GM19023 (cell line): ENCODE measurements at regions not wholly inside any gene's neighbourhood (a gene's known extent, or its start where the extent isn't known, plus 50 kb on each side); places are given as distances from the start of the nearest gene placed in this dataset.

Experiments
- ATAC-seq: cut with Tn5 transposase; IDR thresholded peaks from one replicate; pipeline ENCODE4 v1.9.1; 2021; ENCODE audit warnings: mild to moderate bottlenecking, moderate library complexity; ENCODE audit not compliant: unreplicated experiment

GRCh38 chr7:131276190-131276589 lies 51.5 kb upstream of the MKLN1 start:
- no peak for ATAC-seq

GRCh38 chr7:131276748-131277147 lies 50.9 kb upstream of the MKLN1 start:
- no peak for ATAC-seq
